ENCODE measurements at regions not wholly inside any gene's neighbourhood (a gene's known extent, or its start where the extent isn't known, plus 50 kb on each side); places are given as distances from the start of the nearest gene placed in this dataset.

DNA sequence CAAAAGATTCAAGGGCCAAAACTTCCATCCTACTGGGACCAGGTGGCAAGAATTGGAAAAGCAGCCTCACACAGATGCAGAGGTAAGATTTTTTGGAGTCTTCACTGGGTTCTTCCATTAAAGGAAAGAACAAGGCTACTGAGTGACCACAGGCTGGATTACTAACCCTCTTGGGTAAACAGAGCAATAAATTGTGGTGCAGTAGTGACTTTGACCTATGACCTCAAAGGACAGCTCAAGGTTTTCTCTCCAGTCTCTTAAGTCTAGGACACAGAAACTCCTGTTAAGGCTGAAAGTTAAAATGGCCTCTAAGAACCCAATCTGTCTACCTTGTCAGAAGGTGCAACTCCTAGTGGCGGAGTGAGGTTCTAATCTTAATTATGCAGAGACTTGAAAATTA, 464.9 kb downstream of the SMARCA1 start:
- CTCF ChIA-PET: no interaction called here
- no peak for DNase-seq (ENCODE audit: extremely low spot score)
- TF ChIP-seq L3MBTL2 (conservative IDR thresholded peaks at IDR 0.05) (no peak), FOXK2 (IDR thresholded peaks at IDR 0.05) (no peak), CTBP1 (IDR thresholded peaks at IDR 0.05; ENCODE audit: borderline replicate concordance) (no peak)
- POLR2A ChIA-PET: no interaction called here

DNA sequence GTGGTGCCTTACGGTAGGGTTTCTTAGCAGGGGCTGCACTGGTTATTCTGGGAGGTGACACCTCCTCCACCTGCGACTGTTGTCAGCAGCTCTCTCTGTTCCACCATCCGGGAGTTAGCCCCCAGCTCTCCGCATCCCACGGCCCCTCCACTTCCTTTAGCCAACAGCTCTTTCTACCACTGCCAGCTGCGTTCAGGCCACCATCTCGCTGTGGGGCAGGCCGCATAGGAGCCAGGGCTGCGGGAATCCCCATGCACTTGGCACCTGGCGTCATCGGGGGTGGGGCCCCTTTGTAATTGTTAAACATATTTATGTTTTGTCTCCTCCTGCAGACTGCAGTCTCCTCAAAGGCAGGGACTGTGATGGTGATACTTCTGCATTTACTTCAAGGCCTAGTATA, 480.2 kb downstream of the SMARCA1 start:
- no peak for DNase-seq (ENCODE audit: extremely low spot score)
- TF ChIP-seq BHLHE40 (IDR thresholded peaks at IDR 0.05; ENCODE audit: borderline replicate concordance) (no peak), NFRKB (IDR thresholded peaks at IDR 0.05) (no peak), FOXK2 (IDR thresholded peaks at IDR 0.05) (no peak), ARNT (IDR thresholded peaks at IDR 0.05) (no peak), SUZ12 (IDR thresholded peaks at IDR 0.05) (no peak), HDGF (IDR thresholded peaks at IDR 0.05; ENCODE audit: borderline replicate concordance) (no peak)
- TF ChIP-seq, protein P1, sequence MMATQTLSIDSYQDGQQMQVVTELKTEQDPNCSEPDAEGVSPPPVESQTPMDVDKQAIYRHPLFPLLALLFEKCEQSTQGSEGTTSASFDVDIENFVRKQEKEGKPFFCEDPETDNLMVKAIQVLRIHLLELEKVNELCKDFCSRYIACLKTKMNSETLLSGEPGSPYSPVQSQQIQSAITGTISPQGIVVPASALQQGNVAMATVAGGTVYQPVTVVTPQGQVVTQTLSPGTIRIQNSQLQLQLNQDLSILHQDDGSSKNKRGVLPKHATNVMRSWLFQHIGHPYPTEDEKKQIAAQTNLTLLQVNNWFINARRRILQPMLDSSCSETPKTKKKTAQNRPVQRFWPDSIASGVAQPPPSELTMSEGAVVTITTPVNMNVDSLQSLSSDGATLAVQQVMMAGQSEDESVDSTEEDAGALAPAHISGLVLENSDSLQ (IDR thresholded peaks at IDR 0.05): no peak
- POLR2A ChIA-PET: no interaction called here
- CTCF ChIA-PET: no interaction called here

DNA sequence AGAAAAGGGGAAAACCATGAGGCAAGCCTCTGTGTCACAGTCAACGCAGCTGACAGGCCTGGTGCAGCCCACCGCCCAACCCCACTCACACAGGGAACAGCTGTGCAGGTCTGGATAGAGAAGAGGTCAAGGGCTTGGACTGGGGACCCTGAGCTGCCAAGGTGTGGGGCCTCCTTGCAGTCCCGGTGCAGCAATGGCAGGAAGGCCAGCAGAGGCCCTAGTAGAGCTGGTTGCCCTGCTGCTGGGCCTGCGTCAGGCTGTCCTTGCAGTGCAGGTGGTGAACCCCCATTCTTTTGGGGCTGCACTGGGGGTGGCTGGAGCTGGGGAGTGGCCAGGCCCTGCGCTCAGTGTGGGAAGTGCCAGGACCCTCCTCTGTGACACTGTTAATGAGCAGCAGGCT, 482.0 kb downstream of the SMARCA1 start:
- ChIA-PET CTCF (no interaction called here), POLR2A (no interaction called here)
- TF ChIP-seq NFRKB (IDR thresholded peaks at IDR 0.05) (no peak), CTBP1 (IDR thresholded peaks at IDR 0.05; ENCODE audit: borderline replicate concordance) (no peak), FOXK2 (IDR thresholded peaks at IDR 0.05) (no peak), FOXM1 (IDR thresholded peaks at IDR 0.05; ENCODE audit: borderline replicate concordance) (no peak), HDGF (IDR thresholded peaks at IDR 0.05; ENCODE audit: borderline replicate concordance) (no peak), ARNT (IDR thresholded peaks at IDR 0.05) (no peak), TARDBP (IDR thresholded peaks at IDR 0.05) (no peak), SP1 (IDR thresholded peaks at IDR 0.05) (no peak), BHLHE40 (IDR thresholded peaks at IDR 0.05; ENCODE audit: borderline replicate concordance) (no peak), ELF4 (IDR thresholded peaks at IDR 0.05) (no peak), FOXA1 (IDR thresholded peaks at IDR 0.05) (no peak), LEF1 (IDR thresholded peaks at IDR 0.05; ENCODE audit: borderline replicate concordance) (no peak), ZNF384 (IDR thresholded peaks at IDR 0.05) (no peak), SUZ12 (IDR thresholded peaks at IDR 0.05) (no peak)
- TF ChIP-seq, protein P1 (IDR thresholded peaks at IDR 0.05): no peak
- DNase-seq (ENCODE audit: extremely low spot score): no peak

DNA sequence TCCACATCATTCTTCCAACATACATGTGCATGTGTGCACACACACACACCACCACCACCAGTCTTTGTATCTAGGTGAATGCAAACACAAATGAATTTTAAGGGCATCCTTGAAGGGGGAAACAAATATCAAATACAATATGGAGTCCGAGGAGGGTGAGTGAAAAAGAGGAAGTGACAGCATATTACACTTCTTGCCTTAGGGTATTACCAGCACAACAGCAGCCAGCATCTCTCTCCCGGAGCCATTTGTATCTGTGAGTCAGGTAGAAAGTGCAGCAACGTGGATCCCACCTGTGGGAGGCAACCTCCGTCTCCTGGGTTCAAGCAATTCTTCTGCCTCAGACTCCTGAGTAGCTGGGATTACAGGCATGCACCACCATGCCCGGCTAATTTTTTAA, 483.2 kb downstream of the SMARCA1 start:
- POLR2A ChIA-PET: no interaction called here
- TF ChIP-seq NFRKB (IDR thresholded peaks at IDR 0.05) (no peak), BHLHE40 (IDR thresholded peaks at IDR 0.05; ENCODE audit: borderline replicate concordance) (no peak), ARNT (IDR thresholded peaks at IDR 0.05) (no peak), ZNF384 (IDR thresholded peaks at IDR 0.05) (no peak), FOXK2 (IDR thresholded peaks at IDR 0.05) (no peak), ELF4 (IDR thresholded peaks at IDR 0.05) (no peak), FOXM1 (IDR thresholded peaks at IDR 0.05; ENCODE audit: borderline replicate concordance) (no peak), SP1 (IDR thresholded peaks at IDR 0.05) (no peak), TARDBP (IDR thresholded peaks at IDR 0.05) (no peak)
- TF ChIP-seq, protein P1 (IDR thresholded peaks at IDR 0.05): no peak
- CTCF ChIA-PET: no interaction called here
- no peak for DNase-seq (ENCODE audit: extremely low spot score)

DNA sequence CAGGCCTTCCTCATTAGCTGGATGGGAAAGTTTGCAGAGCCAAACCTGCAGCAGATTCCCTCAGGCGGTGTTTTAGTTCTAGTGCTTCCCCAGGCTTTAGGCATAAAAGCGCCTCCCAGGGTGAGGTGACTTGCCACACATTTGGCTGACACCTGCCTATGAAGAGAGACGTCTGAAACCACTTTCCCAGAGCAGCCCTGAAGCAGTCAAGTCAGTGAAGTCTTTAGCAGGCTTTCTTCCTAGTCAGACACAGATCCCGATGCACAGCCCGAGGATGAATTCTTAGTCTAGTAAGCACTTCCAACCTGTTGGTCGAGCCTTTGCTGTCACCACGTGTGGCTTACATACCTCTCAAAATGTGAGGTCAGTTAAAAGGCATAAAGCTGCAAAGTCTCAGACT, 484.1 kb downstream of the SMARCA1 start:
- CTCF ChIA-PET: no interaction called here
- POLR2A ChIA-PET: no interaction called here
- TF ChIP-seq FOXA1 (IDR thresholded peaks at IDR 0.05) (no peak), ELF4 (IDR thresholded peaks at IDR 0.05) (no peak), BHLHE40 (IDR thresholded peaks at IDR 0.05; ENCODE audit: borderline replicate concordance) (no peak), TARDBP (IDR thresholded peaks at IDR 0.05) (no peak)
- no peak for DNase-seq (ENCODE audit: extremely low spot score)

DNA sequence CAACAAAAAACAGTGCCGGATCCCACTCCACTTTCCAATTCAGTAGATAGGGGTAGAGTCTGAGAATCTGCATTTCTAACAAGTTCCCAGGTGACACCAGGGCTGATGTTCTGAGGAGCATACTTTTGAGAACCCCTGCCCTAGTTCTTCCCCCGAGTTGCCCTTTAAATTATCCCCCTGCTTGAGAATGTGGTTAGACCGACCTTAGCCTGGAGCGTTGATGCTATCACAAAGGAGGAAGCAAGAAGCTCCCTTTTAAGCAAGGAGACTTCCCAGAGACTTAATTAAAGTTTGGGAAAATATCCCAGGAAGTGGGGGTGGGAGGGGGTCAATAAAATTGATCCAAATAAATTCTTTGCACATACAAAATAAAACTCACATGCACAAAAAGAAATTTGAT, 485.9 kb downstream of the SMARCA1 start:
- POLR2A ChIA-PET: no interaction called here
- TF ChIP-seq, protein P1 (IDR thresholded peaks at IDR 0.05): no peak
- no peak for TF ChIP-seq SUZ12 (IDR thresholded peaks at IDR 0.05)
- no peak for TF ChIP-seq FOXM1 (IDR thresholded peaks at IDR 0.05; ENCODE audit: borderline replicate concordance)
- TF ChIP-seq FOXA1 (IDR thresholded peaks at IDR 0.05): no peak
- TF ChIP-seq TARDBP (IDR thresholded peaks at IDR 0.05): no peak
- no peak for DNase-seq (ENCODE audit: extremely low spot score)
- CTCF ChIA-PET: no interaction called here

DNA sequence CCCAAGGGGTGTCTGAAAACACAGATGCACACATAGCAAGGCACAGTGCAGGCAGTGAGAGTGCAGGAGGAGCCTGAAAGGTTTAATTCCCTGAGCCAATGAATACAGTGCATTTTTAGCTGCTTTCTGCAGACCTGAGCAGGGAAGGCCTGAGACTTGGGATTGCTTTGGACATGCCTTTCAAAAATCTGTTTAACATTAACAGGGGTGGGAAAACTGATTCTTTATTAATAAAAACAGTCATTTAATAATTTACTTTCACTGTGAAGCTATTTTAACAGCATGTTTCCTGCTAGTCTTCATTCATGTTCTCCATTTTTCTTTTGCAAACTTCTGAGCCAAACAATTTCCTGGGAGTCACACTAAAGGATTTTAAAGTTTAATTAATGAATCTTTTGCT, 488.1 kb downstream of the SMARCA1 start:
- ChIA-PET CTCF (no interaction called here), POLR2A (no interaction called here)
- DNase-seq (ENCODE audit: extremely low spot score): no peak
- TF ChIP-seq BHLHE40 (IDR thresholded peaks at IDR 0.05; ENCODE audit: borderline replicate concordance): no peak
- TF ChIP-seq LEF1 (IDR thresholded peaks at IDR 0.05; ENCODE audit: borderline replicate concordance): no peak
- TF ChIP-seq CTBP1 (IDR thresholded peaks at IDR 0.05; ENCODE audit: borderline replicate concordance): no peak
- no peak for TF ChIP-seq HDGF (IDR thresholded peaks at IDR 0.05; ENCODE audit: borderline replicate concordance)
- TF ChIP-seq TARDBP (IDR thresholded peaks at IDR 0.05): no peak
- no peak for TF ChIP-seq FOXM1 (IDR thresholded peaks at IDR 0.05; ENCODE audit: borderline replicate concordance)
- no peak for TF ChIP-seq FOXA1 (IDR thresholded peaks at IDR 0.05)
- no peak for TF ChIP-seq SUZ12 (IDR thresholded peaks at IDR 0.05)
- no peak for TF ChIP-seq SP1 (IDR thresholded peaks at IDR 0.05)
- no peak for TF ChIP-seq ELF4 (IDR thresholded peaks at IDR 0.05)
- no peak for TF ChIP-seq NFRKB (IDR thresholded peaks at IDR 0.05)
- TF ChIP-seq L3MBTL2 (conservative IDR thresholded peaks at IDR 0.05): no peak
- TF ChIP-seq ZNF384 (IDR thresholded peaks at IDR 0.05): no peak
- no peak for TF ChIP-seq ARNT (IDR thresholded peaks at IDR 0.05)
- TF ChIP-seq, protein P1 (IDR thresholded peaks at IDR 0.05): no peak
- no peak for TF ChIP-seq FOXK2 (IDR thresholded peaks at IDR 0.05)

All from HEK293T (cell line).